A673 (cell line): ENCODE measurements at regions not wholly inside any gene's neighbourhood (a gene's known extent, or its start where the extent isn't known, plus 50 kb on each side); places are given as distances from the start of the nearest gene placed in this dataset.

ENCODE experiments used
- EZH2 ChIP-seq: fragments of 200-600 bp; sonication (generic); IDR thresholded peaks from 2 replicates; pipeline ENCODE4 v1.6.1; 2017; ENCODE audit warnings: borderline replicate concordance, low read depth, mild to moderate bottlenecking, mixed read lengths, antibody characterized with exemption, low read length; ENCODE audit not compliant: poor library complexity, severe bottlenecking
- TF ChIP-seq, protein P1 (sequence below): fragments of 300-800, 200-600 bp; sonication (generic); conservative IDR thresholded peaks from 2 replicates; pipeline ENCODE4 v1.5.1; 2017; ENCODE audit warnings: low read depth, mild to moderate bottlenecking, antibody characterized with exemption, low read length, moderate library complexity, mixed read lengths

- no peak for TF ChIP-seq EZH2
- TF ChIP-seq, protein P1, sequence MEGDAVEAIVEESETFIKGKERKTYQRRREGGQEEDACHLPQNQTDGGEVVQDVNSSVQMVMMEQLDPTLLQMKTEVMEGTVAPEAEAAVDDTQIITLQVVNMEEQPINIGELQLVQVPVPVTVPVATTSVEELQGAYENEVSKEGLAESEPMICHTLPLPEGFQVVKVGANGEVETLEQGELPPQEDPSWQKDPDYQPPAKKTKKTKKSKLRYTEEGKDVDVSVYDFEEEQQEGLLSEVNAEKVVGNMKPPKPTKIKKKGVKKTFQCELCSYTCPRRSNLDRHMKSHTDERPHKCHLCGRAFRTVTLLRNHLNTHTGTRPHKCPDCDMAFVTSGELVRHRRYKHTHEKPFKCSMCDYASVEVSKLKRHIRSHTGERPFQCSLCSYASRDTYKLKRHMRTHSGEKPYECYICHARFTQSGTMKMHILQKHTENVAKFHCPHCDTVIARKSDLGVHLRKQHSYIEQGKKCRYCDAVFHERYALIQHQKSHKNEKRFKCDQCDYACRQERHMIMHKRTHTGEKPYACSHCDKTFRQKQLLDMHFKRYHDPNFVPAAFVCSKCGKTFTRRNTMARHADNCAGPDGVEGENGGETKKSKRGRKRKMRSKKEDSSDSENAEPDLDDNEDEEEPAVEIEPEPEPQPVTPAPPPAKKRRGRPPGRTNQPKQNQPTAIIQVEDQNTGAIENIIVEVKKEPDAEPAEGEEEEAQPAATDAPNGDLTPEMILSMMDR = peak; percentile 34
These were observed 328.4 kb upstream of the GNAI1 start for GRCh38 chr7:79806161-79806734.
